Loucy (cell line): ENCODE measurements at regions not wholly inside any gene's neighbourhood (a gene's known extent, or its start where the extent isn't known, plus 50 kb on each side); places are given as distances from the start of the nearest gene placed in this dataset.

ENCODE experiments used
- H2AFZ ChIP-seq: fragments of 200-600 bp; sonication (generic); 2 replicates; pipeline ENCODE4 v1.6.0; 2016; ENCODE audit warnings: antibody characterized with exemption, mild to moderate bottlenecking, low read length, moderate library complexity
- H3F3A ChIP-seq: fragments of 200-600 bp; 2 replicates; pipeline ENCODE4 v1.6.0; 2016; ENCODE audit warnings: antibody characterized with exemption, low read depth, mild to moderate bottlenecking
- H3K27me3 ChIP-seq: fragments of 200-600 bp; sonication (generic); 2 replicates; pipeline ENCODE4 v1.6.1; 2014; ENCODE audit warnings: low read length, mild to moderate bottlenecking; ENCODE audit not compliant: insufficient read depth, poor library complexity, severe bottlenecking
- H3K36me3 ChIP-seq: fragments of 200-600 bp; sonication (generic); 2 replicates; pipeline ENCODE4 v1.6.1; 2016; ENCODE audit warnings: low read length; ENCODE audit not compliant: insufficient read depth
- H3K4me1 ChIP-seq: fragments of 200-600 bp; sonication (generic); 2 replicates; pipeline ENCODE4 v1.5.1; 2014; ENCODE audit warnings: low read length, mild to moderate bottlenecking; ENCODE audit not compliant: insufficient read depth, poor library complexity, severe bottlenecking
- H3K4me2 ChIP-seq: fragments of 200-600 bp; sonication (generic); 2 replicates; pipeline ENCODE4 v1.6.0; 2014; ENCODE audit warnings: antibody characterized with exemption, low read length, low read depth, mild to moderate bottlenecking; ENCODE audit not compliant: poor library complexity, severe bottlenecking
- H3K4me3 ChIP-seq: fragments of 200-600 bp; sonication (generic); 2 replicates; pipeline ENCODE4 v1.5.1; 2014; ENCODE audit warnings: low read length, mild to moderate bottlenecking, mixed read lengths; ENCODE audit not compliant: poor library complexity, severe bottlenecking
- H3K79me2 ChIP-seq: fragments of 200-600 bp; sonication (generic); 2 replicates; pipeline ENCODE4 v1.6.1; 2014; ENCODE audit warnings: low read length; ENCODE audit not compliant: insufficient read depth
- H3K9ac ChIP-seq: fragments of 200-600 bp; sonication (generic); 2 replicates; pipeline ENCODE4 v1.6.0; 2014; ENCODE audit warnings: mild to moderate bottlenecking, low read depth, low read length, moderate library complexity; ENCODE audit not compliant: poor library complexity, severe bottlenecking
- H3K9me2 ChIP-seq: fragments of 200-600 bp; sonication (generic); replicated peaks from 2 replicates; pipeline ENCODE4 v1.6.1; 2016; ENCODE audit warnings: low read depth, low read length, mixed read lengths
- H3K9me3 ChIP-seq: fragments of 200-600 bp; sonication (generic); 2 replicates; pipeline ENCODE4 v1.6.1; 2014; ENCODE audit warnings: mild to moderate bottlenecking, antibody characterized with exemption, low read length, low read depth; ENCODE audit not compliant: insufficient read depth
- H4K20me1 ChIP-seq: fragments of 200-600 bp; sonication (generic); 2 replicates; pipeline ENCODE4 v1.6.0; 2014; ENCODE audit warnings: antibody characterized with exemption, low read length, mild to moderate bottlenecking; ENCODE audit not compliant: insufficient read depth, poor library complexity, severe bottlenecking
- CTCF ChIP-seq: fragments of 200-600 bp; sonication (generic); conservative IDR thresholded peaks from 2 replicates; pipeline ENCODE4 v1.5.1; 2014; ENCODE audit warnings: mild to moderate bottlenecking, antibody characterized with exemption, low read length
- EZH2phosphoT487 ChIP-seq: fragments of 200-600 bp; IDR thresholded peaks from 2 replicates; pipeline ENCODE4 v1.6.1; 2018; ENCODE audit warnings: antibody characterized with exemption, mild to moderate bottlenecking, moderate library complexity, borderline replicate concordance

GRCh38 chr6:48183178-48183577 is 72.2 kb upstream of the PTCHD4 start:
- TF ChIP-seq EZH2phosphoT487 (no peak), CTCF (no peak)
- Histone ChIP-seq H3K36me3 (no peaks in the 10 kb centered on the region), H3K9me2 (no peaks in the 10 kb centered on the region)

GRCh38 chr6:48178700-48179099 is 67.7 kb upstream of the PTCHD4 start:
- no peaks in the 10 kb centered on the region for H4K20me1 ChIP-seq
- H3K27me3 ChIP-seq = no peaks in the 10 kb centered on the region
- H3F3A ChIP-seq = no peaks in the 10 kb centered on the region
- H3K9me3 ChIP-seq = no peaks in the 10 kb centered on the region
- H3K9ac ChIP-seq = no peak overlapping the region
- no peaks in the 10 kb centered on the region for H3K79me2 ChIP-seq
- no peak overlapping the region for H3K4me3 ChIP-seq
- no peak overlapping the region for H2AFZ ChIP-seq
- H3K4me2 ChIP-seq = no peak overlapping the region
- TF ChIP-seq EZH2phosphoT487 (no peak), CTCF (no peak)
- H3K4me1 ChIP-seq = no peaks in the 10 kb centered on the region
- H3K36me3 ChIP-seq = no peaks in the 10 kb centered on the region
- H3K9me2 ChIP-seq = no peaks in the 10 kb centered on the region

More at GRCh38 chr6:48183178-48183577, 72.2 kb upstream of the PTCHD4 start:
- Histone ChIP-seq H3K4me3 (no peak overlapping the region), H3K79me2 (no peaks in the 10 kb centered on the region), H3K9ac (no peak overlapping the region), H3K4me1 (no peaks in the 10 kb centered on the region), H3K4me2 (no peak overlapping the region), H3F3A (no peaks in the 10 kb centered on the region), H4K20me1 (no peaks in the 10 kb centered on the region), H3K27me3 (no peaks in the 10 kb centered on the region), H2AFZ (no peak overlapping the region), H3K9me3 (no peaks in the 10 kb centered on the region)

GRCh38 chr6:48177786-48178185 is 66.8 kb upstream of the PTCHD4 start:
- Histone ChIP-seq H3K27me3 (no peaks in the 10 kb centered on the region), H2AFZ (no peak overlapping the region), H3K36me3 (no peaks in the 10 kb centered on the region), H3K79me2 (no peaks in the 10 kb centered on the region), H3K4me2 (no peak overlapping the region), H3K4me3 (no peak overlapping the region), H4K20me1 (no peaks in the 10 kb centered on the region), H3F3A (no peaks in the 10 kb centered on the region), H3K9ac (no peak overlapping the region), H3K9me3 (no peaks in the 10 kb centered on the region), H3K9me2 (no peaks in the 10 kb centered on the region), H3K4me1 (no peaks in the 10 kb centered on the region)
- no peak for TF ChIP-seq EZH2phosphoT487

- no peak overlapping the region for H3K4me2 ChIP-seq
- H2AFZ ChIP-seq = no peak overlapping the region
- no peak for TF ChIP-seq CTCF
- no peak for TF ChIP-seq EZH2phosphoT487
These were observed 65.8 kb upstream of the PTCHD4 start for GRCh38 chr6:48176645-48177308.

More at GRCh38 chr6:48176645-48177308, 65.8 kb upstream of the PTCHD4 start:
- H3K27me3 ChIP-seq = no peaks in the 10 kb centered on the region
- no peaks in the 10 kb centered on the region for H3K36me3 ChIP-seq
- no peaks in the 10 kb centered on the region for H3F3A ChIP-seq
- no peaks in the 10 kb centered on the region for H3K9me3 ChIP-seq
- H3K9me2 ChIP-seq = no peaks in the 10 kb centered on the region
- no peaks in the 10 kb centered on the region for H3K4me1 ChIP-seq
- no peak overlapping the region for H3K4me3 ChIP-seq
- no peaks in the 10 kb centered on the region for H4K20me1 ChIP-seq
- H3K79me2 ChIP-seq = no peaks in the 10 kb centered on the region
- no peak overlapping the region for H3K9ac ChIP-seq
